ENCODE measurements at regions not wholly inside any gene's neighbourhood (a gene's known extent, or its start where the extent isn't known, plus 50 kb on each side); places are given as distances from the start of the nearest gene placed in this dataset.

DNA sequence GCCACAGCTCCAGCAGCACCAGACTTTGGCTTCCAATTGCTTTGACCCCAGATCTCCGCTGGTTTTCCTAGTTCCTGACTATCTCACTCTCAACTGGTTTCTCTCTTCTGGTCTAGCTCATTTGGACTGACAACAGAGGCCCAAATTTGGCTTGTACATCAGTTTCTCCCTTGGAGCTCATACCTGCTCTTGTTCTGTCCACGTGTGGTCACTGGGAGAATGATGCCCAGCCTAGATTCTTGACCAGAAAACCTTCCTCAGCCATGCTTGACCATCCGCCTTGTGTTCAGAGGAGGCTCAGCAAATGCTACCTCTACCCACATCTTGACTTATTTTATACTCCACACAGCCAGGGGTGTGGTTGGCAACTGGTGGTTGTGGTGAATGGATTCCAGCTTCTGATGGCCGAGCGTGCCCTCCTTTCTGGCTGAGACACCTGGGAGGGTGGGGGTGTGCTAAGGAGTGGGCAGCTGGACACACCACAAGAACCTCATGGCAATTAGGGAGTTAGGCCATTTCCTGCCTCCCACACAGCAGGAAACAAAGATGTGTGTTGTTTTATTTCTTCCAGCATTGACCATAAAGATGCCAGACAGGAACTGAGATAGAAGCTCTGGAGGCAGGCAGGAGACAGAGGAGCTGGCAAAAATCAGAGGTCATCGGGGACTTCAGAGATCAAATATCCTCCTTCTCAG, 93.8 kb upstream of the FAM20A start (continued):
- TF ChIP-seq SPI1 (IDR thresholded peaks at IDR 0.05; ENCODE audit: borderline replicate concordance, insufficient read depth, low read depth, low read length), result no peak; the same call in 1 of the 2 replicates

DNA sequence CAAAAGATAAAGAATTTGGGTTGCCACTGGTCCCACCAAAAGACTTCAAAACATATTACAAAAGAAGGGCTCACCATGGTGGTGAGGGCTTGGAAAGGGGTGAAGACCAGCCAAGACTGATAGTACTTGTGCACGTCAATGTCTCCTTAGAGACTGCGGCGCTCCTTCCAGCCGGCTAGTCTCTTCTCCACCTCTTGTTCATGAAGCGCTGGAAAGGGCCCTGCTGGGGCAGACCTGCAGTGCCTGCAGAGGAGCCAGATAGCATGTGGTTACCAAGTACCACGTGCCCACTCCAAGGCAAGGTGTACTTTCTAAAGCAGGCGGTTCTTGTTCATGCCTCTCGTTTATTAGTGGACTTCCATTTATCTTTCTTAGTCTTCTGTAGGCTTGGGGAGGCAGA, 92.7 kb upstream of the FAM20A start:
- Histone ChIP-seq H3K4me1 (ENCODE audit: control insufficient read depth, insufficient read depth, low read length) (no peaks in the 10 kb centered on the region), H2AFZ (ENCODE audit: control insufficient read depth, low read depth, low read length) (no peak overlapping the region), H3K36me3 (ENCODE audit: control insufficient read depth in 2 of 2, insufficient read depth in 2 of 2, low read length in 1 of 2) (no peaks in the 10 kb centered on the region), H4K20me1 (ENCODE audit: control insufficient read depth, insufficient read depth) (no peaks in the 10 kb centered on the region), H3K27ac (ENCODE audit: control insufficient read depth, insufficient read depth) (no peak overlapping the region), H3K4me3 (no peak overlapping the region), H3K4me2 (ENCODE audit: control insufficient read depth, insufficient read depth) (no peak overlapping the region), H3K27me3 (replicated peaks in 1 of 2; ENCODE audit: control insufficient read depth in 2 of 2, insufficient read depth in 2 of 2, low read length in 1 of 2) (no peaks in the 10 kb centered on the region), H3K9me3 (replicated peaks; ENCODE audit: control insufficient read depth, insufficient read depth, low read length) (no peaks in the 10 kb centered on the region), H3K79me2 (ENCODE audit: control insufficient read depth, insufficient read depth, low read length) (no peaks in the 10 kb centered on the region), H3K9ac (ENCODE audit: control insufficient read depth, insufficient read depth, low read length) (no peak overlapping the region)
- in situ Hi-C loops (cut with MboI), result no loop called here
- TF ChIP-seq MYC (IDR thresholded peaks at IDR 0.05; ENCODE audit: insufficient read depth, insufficient read length, insufficient replicate concordance, low read length, severe bottlenecking), result no peak
- no peak for TF ChIP-seq NRF1 (conservative IDR thresholded peaks at IDR 0.05; ENCODE audit: low read depth, low read length)
- TF ChIP-seq, protein P1, sequence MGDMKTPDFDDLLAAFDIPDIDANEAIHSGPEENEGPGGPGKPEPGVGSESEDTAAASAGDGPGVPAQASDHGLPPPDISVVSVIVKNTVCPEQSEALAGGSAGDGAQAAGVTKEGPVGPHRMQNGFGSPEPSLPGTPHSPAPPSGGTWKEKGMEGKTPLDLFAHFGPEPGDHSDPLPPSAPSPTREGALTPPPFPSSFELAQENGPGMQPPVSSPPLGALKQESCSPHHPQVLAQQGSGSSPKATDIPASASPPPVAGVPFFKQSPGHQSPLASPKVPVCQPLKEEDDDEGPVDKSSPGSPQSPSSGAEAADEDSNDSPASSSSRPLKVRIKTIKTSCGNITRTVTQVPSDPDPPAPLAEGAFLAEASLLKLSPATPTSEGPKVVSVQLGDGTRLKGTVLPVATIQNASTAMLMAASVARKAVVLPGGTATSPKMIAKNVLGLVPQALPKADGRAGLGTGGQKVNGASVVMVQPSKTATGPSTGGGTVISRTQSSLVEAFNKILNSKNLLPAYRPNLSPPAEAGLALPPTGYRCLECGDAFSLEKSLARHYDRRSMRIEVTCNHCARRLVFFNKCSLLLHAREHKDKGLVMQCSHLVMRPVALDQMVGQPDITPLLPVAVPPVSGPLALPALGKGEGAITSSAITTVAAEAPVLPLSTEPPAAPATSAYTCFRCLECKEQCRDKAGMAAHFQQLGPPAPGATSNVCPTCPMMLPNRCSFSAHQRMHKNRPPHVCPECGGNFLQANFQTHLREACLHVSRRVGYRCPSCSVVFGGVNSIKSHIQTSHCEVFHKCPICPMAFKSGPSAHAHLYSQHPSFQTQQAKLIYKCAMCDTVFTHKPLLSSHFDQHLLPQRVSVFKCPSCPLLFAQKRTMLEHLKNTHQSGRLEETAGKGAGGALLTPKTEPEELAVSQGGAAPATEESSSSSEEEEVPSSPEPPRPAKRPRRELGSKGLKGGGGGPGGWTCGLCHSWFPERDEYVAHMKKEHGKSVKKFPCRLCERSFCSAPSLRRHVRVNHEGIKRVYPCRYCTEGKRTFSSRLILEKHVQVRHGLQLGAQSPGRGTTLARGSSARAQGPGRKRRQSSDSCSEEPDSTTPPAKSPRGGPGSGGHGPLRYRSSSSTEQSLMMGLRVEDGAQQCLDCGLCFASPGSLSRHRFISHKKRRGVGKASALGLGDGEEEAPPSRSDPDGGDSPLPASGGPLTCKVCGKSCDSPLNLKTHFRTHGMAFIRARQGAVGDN (IDR thresholded peaks at IDR 0.05), result no peak
- no peak for TF ChIP-seq EP300 (IDR thresholded peaks at IDR 0.05; ENCODE audit: borderline replicate concordance in 1 of 2, control insufficient read depth in 1 of 2, low read depth in 2 of 2, low read length in 2 of 2)
- TF ChIP-seq RELA (IDR thresholded peaks at IDR 0.05; ENCODE audit: borderline replicate concordance, partially characterized antibody), result no peak
- intact Hi-C loops (cut with micrococcal nuclease; ENCODE audit: unreplicated experiment), result no loop called here
- ChIA-PET POLR2A (no interaction called here), CTCF (no interaction called here), RAD21 (ENCODE audit: unreplicated experiment) (no interaction called here), SMC1A (ENCODE audit: uncharacterized antibody, unreplicated experiment) (no interaction called here)
- no TSS peak for BruUV-seq (replicated peaks)
- DNase-seq (ENCODE audit: low read depth, low spot score), result no peak
- no peak for ATAC-seq
- 46% methylated on average over 8 of the region's 8 CpGs for WGBS (ENCODE audit: insufficient coverage, insufficient replicate concordance, low lambda C conversion rate, missing lambda C conversion rate)
- FAIRE-seq, result no peak
